SK-N-SH treated with all-trans-retinoic acid at 6 μM for 48 hours (cell line): ENCODE measurements at regions not wholly inside any gene's neighbourhood (a gene's known extent, or its start where the extent isn't known, plus 50 kb on each side); places are given as distances from the start of the nearest gene placed in this dataset.
"Not testable (repeated sequence)": the region's sequence is repeated elsewhere in the genome, so short reads cannot be mapped to it uniquely, and the experiment has no call there.

Source experiments
- ATAC-seq: fragments of 200-7000 bp; cut with Tn5 transposase; 3 replicates; pipeline ENCODE4 v1.9.1; 2020; ENCODE audit warnings: mild to moderate bottlenecking, moderate library complexity
- ARNTL ChIP-seq: fragments of 450-650 bp; formaldehyde crosslinking; IDR thresholded peaks from 2 replicates; pipeline ENCODE4 v1.5.0; 2020; ENCODE audit warnings: low read depth, mild to moderate bottlenecking, moderate library complexity, borderline replicate concordance
- BACH2 ChIP-seq: fragments of 250-450 bp; sonication (Bioruptor Pico); IDR thresholded peaks from 2 replicates; pipeline ENCODE4 v1.9.0; 2021; ENCODE audit warnings: mild to moderate bottlenecking, borderline replicate concordance
- CSDC2 ChIP-seq: fragments of 250-450 bp; sonication (Bioruptor Pico); IDR thresholded peaks from 2 replicates; pipeline ENCODE4 v1.5.0; 2020; ENCODE audit warnings: mild to moderate bottlenecking, moderate library complexity
- CSRNP3 ChIP-seq: fragments of 250-450 bp; sonication (Bioruptor Pico); IDR thresholded peaks from 2 replicates; pipeline ENCODE4 v1.5.1; 2021; ENCODE audit warnings: mild to moderate bottlenecking, moderate library complexity
- ESRRG ChIP-seq: fragments of 250-450 bp; sonication (Bioruptor Pico); IDR thresholded peaks from 2 replicates; pipeline ENCODE4 v1.6.1; 2021; ENCODE audit warnings: mild to moderate bottlenecking
- GLIS3 ChIP-seq: fragments of 250-450 bp; sonication (Bioruptor Pico); IDR thresholded peaks from 2 replicates; pipeline ENCODE4 v1.5.0; 2020; ENCODE audit warnings: mild to moderate bottlenecking, moderate library complexity
- ISL1 ChIP-seq: fragments of 250-450 bp; sonication (Bioruptor Pico); IDR thresholded peaks from 2 replicates; pipeline ENCODE4 v2.1.2; 2022; ENCODE audit warnings: mild to moderate bottlenecking, moderate library complexity
- OSR1 ChIP-seq: fragments of 250-450 bp; sonication (Bioruptor Pico); IDR thresholded peaks from 2 replicates; pipeline ENCODE4 v1.8.0; 2022; ENCODE audit warnings: moderate library complexity, mild to moderate bottlenecking, inconsistent platforms
- PATZ1 ChIP-seq: fragments of 250-450 bp; sonication (Bioruptor Pico); IDR thresholded peaks from 2 replicates; pipeline ENCODE4 v1.8.0; 2020; ENCODE audit warnings: mild to moderate bottlenecking, moderate library complexity, borderline replicate concordance
- POU6F1 ChIP-seq: fragments of 250-450 bp; sonication (Bioruptor Pico); IDR thresholded peaks from 2 replicates; pipeline ENCODE4 v1.8.0; 2021; ENCODE audit warnings: low read depth, mild to moderate bottlenecking, moderate library complexity, borderline replicate concordance
- PPARA ChIP-seq: fragments of 250-450 bp; sonication (Bioruptor Pico); IDR thresholded peaks from 2 replicates; pipeline ENCODE4 v1.5.0; 2020; ENCODE audit warnings: mild to moderate bottlenecking, borderline replicate concordance
- SNAI2 ChIP-seq: fragments of 250-450 bp; sonication (Bioruptor Pico); IDR thresholded peaks from 2 replicates; pipeline ENCODE4 v1.5.0; 2020; ENCODE audit warnings: mild to moderate bottlenecking, moderate library complexity
- TCF4 ChIP-seq: fragments of 250-450 bp; sonication (Bioruptor Pico); IDR thresholded peaks from 2 replicates; pipeline ENCODE4 v1.8.0; 2021; ENCODE audit warnings: mild to moderate bottlenecking, moderate library complexity, borderline replicate concordance
- TOX ChIP-seq: fragments of 250-450 bp; sonication (Bioruptor Pico); IDR thresholded peaks from 2 replicates; pipeline ENCODE4 v1.8.0; 2021; ENCODE audit warnings: mild to moderate bottlenecking, moderate library complexity, borderline replicate concordance
- ZFP3 ChIP-seq: fragments of 250-450 bp; sonication (Bioruptor Pico); IDR thresholded peaks from 2 replicates; pipeline ENCODE4 v1.5.0; 2020; ENCODE audit warnings: mild to moderate bottlenecking, moderate library complexity
- ZFP30 ChIP-seq: fragments of 450-650 bp; formaldehyde crosslinking; IDR thresholded peaks from 2 replicates; pipeline ENCODE4 v1.5.0; 2022; ENCODE audit warnings: mild to moderate bottlenecking, moderate library complexity
- ZNF70 ChIP-seq: fragments of 450-650 bp; formaldehyde crosslinking; IDR thresholded peaks from 2 replicates; pipeline ENCODE4 v1.5.0; 2020; ENCODE audit warnings: mild to moderate bottlenecking, moderate library complexity
- ZNF8 ChIP-seq: fragments of 450-650 bp; formaldehyde crosslinking; IDR thresholded peaks from 2 replicates; pipeline ENCODE4 v1.5.0; 2020; ENCODE audit warnings: mild to moderate bottlenecking, moderate library complexity

GRCh38 chr10:121393522-121393921 lies 204.7 kb downstream of the FGFR2 start:
- TF ChIP-seq CSRNP3 (CRISPR knock-in tag) (no peak), SNAI2 (CRISPR knock-in tag) (no peak), BACH2 (no peak), PPARA (CRISPR knock-in tag) (no peak)
- no peak for ATAC-seq

- ATAC-seq: not testable (repeated sequence)
Observed at GRCh38 chr10:121400507-121400906, 197.7 kb downstream of the FGFR2 start.

- ATAC-seq: no peak
- TF ChIP-seq PATZ1 (CRISPR knock-in tag) (no peak), POU6F1 (CRISPR knock-in tag) (no peak), SNAI2 (CRISPR knock-in tag) (no peak)
Observed at GRCh38 chr10:121403527-121403926, 194.7 kb downstream of the FGFR2 start.

GRCh38 chr10:121404611-121405010 lies 193.6 kb downstream of the FGFR2 start:
- no peak for ATAC-seq
- no peak for TF ChIP-seq ARNTL
- no peak for TF ChIP-seq OSR1 (CRISPR knock-in tag)
- no peak for TF ChIP-seq ZFP3 (CRISPR knock-in tag)
- no peak for TF ChIP-seq ZFP30
- TF ChIP-seq BACH2: no peak
- TF ChIP-seq PPARA (CRISPR knock-in tag): no peak
- TF ChIP-seq TCF4: no peak
- no peak for TF ChIP-seq ZNF8 (CRISPR knock-in tag)
- TF ChIP-seq CSDC2 (CRISPR knock-in tag): no peak
- no peak for TF ChIP-seq CSRNP3 (CRISPR knock-in tag)
- TF ChIP-seq ZNF70 (CRISPR knock-in tag): no peak
- no peak for TF ChIP-seq SNAI2 (CRISPR knock-in tag)

GRCh38 chr10:121405096-121405495 lies 193.1 kb downstream of the FGFR2 start:
- TF ChIP-seq POU6F1 (CRISPR knock-in tag) (no peak), PPARA (CRISPR knock-in tag) (no peak), TCF4 (no peak)
- no peak for ATAC-seq

GRCh38 chr10:121405549-121405948 lies 192.7 kb downstream of the FGFR2 start:
- ATAC-seq: no peak
- TF ChIP-seq ZNF70 (CRISPR knock-in tag) (no peak), CSRNP3 (CRISPR knock-in tag) (no peak), OSR1 (CRISPR knock-in tag) (no peak), GLIS3 (CRISPR knock-in tag) (no peak), BACH2 (no peak), TOX (CRISPR knock-in tag) (no peak), PATZ1 (CRISPR knock-in tag) (no peak), ESRRG (CRISPR knock-in tag) (no peak), ISL1 (no peak), CSDC2 (CRISPR knock-in tag) (no peak)
